ENCODE measurements at regions not wholly inside any gene's neighbourhood (a gene's known extent, or its start where the extent isn't known, plus 50 kb on each side); places are given as distances from the start of the nearest gene placed in this dataset.

- TF ChIP-seq POLR2AphosphoS5 (IDR thresholded peaks at IDR 0.05) (no peak), CTCF (IDR thresholded peaks at IDR 0.05) (no peak)
Observed at GRCh38 chr6:14880677-14881076, 365.2 kb upstream of the JARID2 start.
